Right ventricle myocardium inferior (tissue), 1 donor: ENCODE measurements at regions not wholly inside any gene's neighbourhood (a gene's known extent, or its start where the extent isn't known, plus 50 kb on each side); places are given as distances from the start of the nearest gene placed in this dataset.

ENCODE experiments used
- ATAC-seq: fragments of 200-7000 bp; cut with Tn5 transposase; one replicate; pipeline ENCODE4 v1.9.1; 2020; ENCODE audit warnings: mild to moderate bottlenecking, moderate library complexity
- DNase-seq: peaks from one replicate; pipeline ENCODE4 v3.0.0; 2021; ENCODE audit errors: missing footprints
- intact Hi-C: fragments of 100-400 bp; cut with DNase I; formaldehyde crosslinking; loops from one replicate; pipeline ENCODE4 v1.11.0; 2022
- donor health status: DM: no; HTN: yes; CAD: no; lungs with severe emphysema.

- intact Hi-C loops: no loop called here
- no peak for DNase-seq
- ATAC-seq: no peak
Observed at GRCh38 chr1:72690871-72691270, 408.5 kb upstream of the NEGR1 start.

- DNase-seq (no peak), ATAC-seq (no peak)
- intact Hi-C loops: no loop called here
Observed at GRCh38 chr1:72678683-72679082, 396.3 kb upstream of the NEGR1 start.

- DNase-seq: no peak
- no peak for ATAC-seq
- intact Hi-C loops: no loop called here
Observed at GRCh38 chr1:72670902-72671301, 388.6 kb upstream of the NEGR1 start.

- ATAC-seq: no peak
Observed at GRCh38 chr1:72662918-72663317, 380.6 kb upstream of the NEGR1 start.

GRCh38 chr1:72650843-72651435 is 368.6 kb upstream of the NEGR1 start:
- intact Hi-C loops: no loop called here
- ATAC-seq (no peak), DNase-seq (no peak)

More at GRCh38 chr1:72662918-72663317, 380.6 kb upstream of the NEGR1 start:
- intact Hi-C loops: no loop called here
- no peak for DNase-seq

- ATAC-seq: no peak
- intact Hi-C loops: no loop called here
- no peak for DNase-seq
Observed at GRCh38 chr1:72649991-72650390, 367.7 kb upstream of the NEGR1 start.

- intact Hi-C loops: no loop called here
- ATAC-seq: no peak
- DNase-seq: peak; percentile 50
Observed at GRCh38 chr1:72649211-72649888, 367.0 kb upstream of the NEGR1 start.

GRCh38 chr1:72648465-72648864 is 366.1 kb upstream of the NEGR1 start:
- ATAC-seq (no peak), DNase-seq (no peak)
- intact Hi-C loops: no loop called here

- intact Hi-C loops: no loop called here
- DNase-seq (no peak), ATAC-seq (no peak)
Observed at GRCh38 chr1:72643142-72643541, 360.8 kb upstream of the NEGR1 start.

- intact Hi-C loops: no loop called here
- ATAC-seq (no peak), DNase-seq (no peak)
Observed at GRCh38 chr1:72637593-72637992, 355.3 kb upstream of the NEGR1 start.

GRCh38 chr1:72636631-72637030 is 354.3 kb upstream of the NEGR1 start:
- ATAC-seq: no peak
- DNase-seq: no peak
- intact Hi-C loops: no loop called here

GRCh38 chr1:72635719-72636118 is 353.4 kb upstream of the NEGR1 start:
- ATAC-seq (no peak), DNase-seq (no peak)
- intact Hi-C loops: no loop called here

- intact Hi-C loops: no loop called here
- DNase-seq: no peak
- no peak for ATAC-seq
Observed at GRCh38 chr1:72634946-72635345, 352.6 kb upstream of the NEGR1 start.

GRCh38 chr1:72631449-72631848 is 349.1 kb upstream of the NEGR1 start:
- ATAC-seq: no peak
- intact Hi-C loops: no loop called here
- DNase-seq: no peak

GRCh38 chr1:72623299-72623708 is 341.0 kb upstream of the NEGR1 start:
- DNase-seq (no peak), ATAC-seq (peak; percentile 57)
- intact Hi-C loops: no loop called here

GRCh38 chr1:72620453-72620852 is 338.1 kb upstream of the NEGR1 start:
- ATAC-seq (no peak), DNase-seq (no peak)
- intact Hi-C loops: no loop called here

- DNase-seq (no peak), ATAC-seq (no peak)
- intact Hi-C loops: no loop called here
Observed at GRCh38 chr1:72606216-72606810, 324.0 kb upstream of the NEGR1 start.

GRCh38 chr1:72601035-72601674 is 318.8 kb upstream of the NEGR1 start:
- intact Hi-C loops: no loop called here

GRCh38 chr1:72586023-72586685 is 303.8 kb upstream of the NEGR1 start:
- ATAC-seq (no peak), DNase-seq (no peak)
- intact Hi-C loops: no loop called here

More at GRCh38 chr1:72601035-72601674, 318.8 kb upstream of the NEGR1 start:
- ATAC-seq (no peak), DNase-seq (no peak)
